IMR-90 (cell line): ENCODE measurements at regions not wholly inside any gene's neighbourhood (a gene's known extent, or its start where the extent isn't known, plus 50 kb on each side); places are given as distances from the start of the nearest gene placed in this dataset.

Source experiments
- CEBPB ChIP-seq: IDR thresholded peaks from 2 replicates; pipeline ENCODE4 v1.6.1; 2012; ENCODE audit warnings: low read depth, low read length, improper control_type of control experiment
- CHD1 ChIP-seq: IDR thresholded peaks from 2 replicates; pipeline ENCODE4 v1.6.1; 2012; ENCODE audit warnings: low read depth, low read length, improper control_type of control experiment
- MAFK ChIP-seq: IDR thresholded peaks from 2 replicates; pipeline ENCODE4 v1.6.1; 2012; ENCODE audit warnings: low read depth, low read length, improper control_type of control experiment
- MAZ ChIP-seq: IDR thresholded peaks from 2 replicates; pipeline ENCODE4 v1.6.1; 2012; ENCODE audit warnings: low read depth, mild to moderate bottlenecking, low read length, improper control_type of control experiment, moderate library complexity, borderline replicate concordance
- NFE2L2 ChIP-seq: fragments of 150-350 bp; IDR thresholded peaks from 2 replicates; pipeline ENCODE4 v1.6.1; 2016; ENCODE audit warnings: low read depth, mild to moderate bottlenecking, low read length
- POLR2A ChIP-seq: IDR thresholded peaks from 2 replicates; pipeline ENCODE4 v1.6.1; 2012; ENCODE audit warnings: mild to moderate bottlenecking, low read depth, low read length
- RFX5 ChIP-seq: IDR thresholded peaks from 2 replicates; pipeline ENCODE4 v1.8.0; 2012; ENCODE audit warnings: low read depth, mild to moderate bottlenecking, low read length, moderate library complexity
- SMC3 ChIP-seq: fragments of 150-350 bp; IDR thresholded peaks from 2 replicates; pipeline ENCODE4 v1.6.1; 2016; ENCODE audit warnings: low read depth, mild to moderate bottlenecking, antibody characterized with exemption, low read length, moderate library complexity
- USF2 ChIP-seq: fragments of 150-350 bp; IDR thresholded peaks from 2 replicates; pipeline ENCODE4 v1.6.1; 2017; ENCODE audit warnings: mild to moderate bottlenecking, antibody characterized with exemption, low read length, low read depth
- TF ChIP-seq, protein P1 (sequence below): conservative IDR thresholded peaks from 2 replicates; pipeline ENCODE4 v1.5.1; 2012; ENCODE audit warnings: mild to moderate bottlenecking, low read depth, low read length, improper control_type of control experiment

- TF ChIP-seq POLR2A (no peak), NFE2L2 (peak; percentile 89), CHD1 (no peak), MAZ (no peak), SMC3 (no peak), USF2 (no peak), MAFK (no peak), RFX5 (no peak), CEBPB (no peak)
- TF ChIP-seq, protein P1, sequence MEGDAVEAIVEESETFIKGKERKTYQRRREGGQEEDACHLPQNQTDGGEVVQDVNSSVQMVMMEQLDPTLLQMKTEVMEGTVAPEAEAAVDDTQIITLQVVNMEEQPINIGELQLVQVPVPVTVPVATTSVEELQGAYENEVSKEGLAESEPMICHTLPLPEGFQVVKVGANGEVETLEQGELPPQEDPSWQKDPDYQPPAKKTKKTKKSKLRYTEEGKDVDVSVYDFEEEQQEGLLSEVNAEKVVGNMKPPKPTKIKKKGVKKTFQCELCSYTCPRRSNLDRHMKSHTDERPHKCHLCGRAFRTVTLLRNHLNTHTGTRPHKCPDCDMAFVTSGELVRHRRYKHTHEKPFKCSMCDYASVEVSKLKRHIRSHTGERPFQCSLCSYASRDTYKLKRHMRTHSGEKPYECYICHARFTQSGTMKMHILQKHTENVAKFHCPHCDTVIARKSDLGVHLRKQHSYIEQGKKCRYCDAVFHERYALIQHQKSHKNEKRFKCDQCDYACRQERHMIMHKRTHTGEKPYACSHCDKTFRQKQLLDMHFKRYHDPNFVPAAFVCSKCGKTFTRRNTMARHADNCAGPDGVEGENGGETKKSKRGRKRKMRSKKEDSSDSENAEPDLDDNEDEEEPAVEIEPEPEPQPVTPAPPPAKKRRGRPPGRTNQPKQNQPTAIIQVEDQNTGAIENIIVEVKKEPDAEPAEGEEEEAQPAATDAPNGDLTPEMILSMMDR: no peak
These were observed 58.2 kb upstream of the CASK start for GRCh38 chrX:41981481-41982013.
